Activated B cell treated with CpG ODN at 0.5 μM for 24 hours (primary cell): ENCODE measurements at regions not wholly inside any gene's neighbourhood (a gene's known extent, or its start where the extent isn't known, plus 50 kb on each side); places are given as distances from the start of the nearest gene placed in this dataset.

Experiments
- ATAC-seq: fragments of 200-7000 bp; cut with Tn5 transposase; one replicate; pipeline ENCODE4 v1.10.0; 2021; ENCODE audit warnings: low read depth, mild to moderate bottlenecking, moderate library complexity
- CTCF ChIA-PET: fragments of 350-600 bp; sonication (Branson Sonifier 250); formaldehyde crosslinking; loops from one replicate; lab custom pipeline; 2021; ENCODE audit warnings: antibody characterized with exemption; lab: Charles Lee
- POLR2A ChIA-PET: fragments of 350-600 bp; sonication (Branson Sonifier 250); formaldehyde crosslinking; loops from one replicate; lab custom pipeline; 2021; ENCODE audit warnings: antibody characterized with exemption; lab: Charles Lee
- DNase-seq: peaks from one replicate; pipeline ENCODE4 v3.0.0; 2022
- H3K27ac Mint-ChIP-seq: one replicate; pipeline ENCODE4 v1.8.0; 2020; ENCODE audit warnings: mixed read lengths
- H3K27me3 Mint-ChIP-seq: one replicate; pipeline ENCODE4 v1.8.0; 2021; ENCODE audit warnings: mixed read lengths
- H3K36me3 Mint-ChIP-seq: one replicate; pipeline ENCODE4 v1.8.0; 2021; ENCODE audit warnings: low read depth, mixed read lengths
- H3K4me1 Mint-ChIP-seq: one replicate; pipeline ENCODE4 v1.8.0; 2021; ENCODE audit warnings: mixed read lengths
- H3K4me3 Mint-ChIP-seq: one replicate; pipeline ENCODE4 v1.8.0; 2020; ENCODE audit warnings: mild to moderate bottlenecking, mixed read lengths
- H3K9me3 Mint-ChIP-seq: one replicate; pipeline ENCODE4 v1.8.0; 2020; ENCODE audit warnings: mixed read lengths
- CTCF ChIP-seq: fragments of 200-600 bp; IDR thresholded peaks from one replicate; pipeline ENCODE4 v1.8.0; 2022; ENCODE audit warnings: antibody characterized with exemption, mild to moderate bottlenecking
- intact Hi-C: fragments of 100-400 bp; cut with micrococcal nuclease; formaldehyde crosslinking; loops from one replicate; pipeline ENCODE4 v1.15.1; 2024

GRCh38 chr2:15038366-15039364 lies 406.1 kb downstream of the LRATD1 start:
- Mint-ChIP-seq H3K4me3 (no peak overlapping the region), H3K36me3 (no peaks in the 10 kb centered on the region), H3K9me3 (no peaks in the 10 kb centered on the region), H3K27ac (no peak overlapping the region), H3K27me3 (peaks cover 2% of the 10 kb centered on the region), H3K4me1 (no peaks in the 10 kb centered on the region)
- TF ChIP-seq CTCF = no peak
- intact Hi-C loops = no loop called here
- DNase-seq (no peak), ATAC-seq (no peak)
- CTCF ChIA-PET = no interaction called here
- POLR2A ChIA-PET = no interaction called here

DNA sequence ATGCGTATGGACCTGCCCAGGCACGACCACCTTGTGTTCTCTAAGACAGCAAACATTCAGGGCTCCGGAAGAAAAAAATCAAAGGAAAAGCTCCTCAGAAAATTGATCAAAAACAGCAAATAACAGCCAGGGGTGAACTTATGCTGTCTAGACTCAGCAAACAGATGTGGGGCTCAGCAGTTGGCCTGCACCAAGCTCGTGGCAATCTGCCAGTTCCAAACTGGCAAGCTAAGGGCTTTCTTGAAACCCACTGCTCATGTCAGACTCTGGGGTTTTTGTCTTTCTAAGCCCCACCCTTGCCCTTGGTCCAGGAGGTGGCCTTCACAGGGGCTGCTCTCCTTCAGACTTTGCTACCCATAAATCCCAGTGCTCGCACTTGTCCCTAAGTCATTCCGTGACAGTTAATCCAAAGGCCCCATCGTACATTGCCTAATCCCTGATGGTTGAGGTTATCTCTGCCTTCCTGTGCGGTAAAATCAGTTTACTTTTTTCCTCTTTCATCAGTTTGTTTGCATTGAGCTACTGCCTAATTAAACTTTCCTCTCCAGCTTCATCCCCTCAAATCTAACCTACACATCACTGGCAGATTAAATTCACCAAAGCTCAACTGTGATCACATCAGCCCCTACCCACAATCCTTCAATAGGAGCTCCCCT lies 408.0 kb downstream of the LRATD1 start:
- Mint-ChIP-seq H3K4me3 (no peak overlapping the region), H3K27ac (no peak overlapping the region), H3K27me3 (peaks cover 5% of the 10 kb centered on the region), H3K36me3 (no peaks in the 10 kb centered on the region), H3K4me1 (no peaks in the 10 kb centered on the region), H3K9me3 (no peaks in the 10 kb centered on the region)
- no peak for DNase-seq
- POLR2A ChIA-PET = no interaction called here
- no peak for TF ChIP-seq CTCF
- intact Hi-C loops = no loop called here
- ATAC-seq = no peak
- CTCF ChIA-PET = no interaction called here

- CTCF ChIA-PET = no interaction called here
- intact Hi-C loops = no loop called here
- peaks cover 5% of the 10 kb centered on the region for H3K27me3 Mint-ChIP-seq
- DNase-seq (no peak), ATAC-seq (no peak)
- H3K4me1 Mint-ChIP-seq = no peaks in the 10 kb centered on the region
- H3K9me3 Mint-ChIP-seq = no peaks in the 10 kb centered on the region
- H3K36me3 Mint-ChIP-seq = no peaks in the 10 kb centered on the region
- H3K27ac Mint-ChIP-seq = no peak overlapping the region
- TF ChIP-seq CTCF = no peak
- H3K4me3 Mint-ChIP-seq = no peak overlapping the region
- POLR2A ChIA-PET = no interaction called here
These were observed 408.9 kb downstream of the LRATD1 start for GRCh38 chr2:15041429-15041837.

DNA sequence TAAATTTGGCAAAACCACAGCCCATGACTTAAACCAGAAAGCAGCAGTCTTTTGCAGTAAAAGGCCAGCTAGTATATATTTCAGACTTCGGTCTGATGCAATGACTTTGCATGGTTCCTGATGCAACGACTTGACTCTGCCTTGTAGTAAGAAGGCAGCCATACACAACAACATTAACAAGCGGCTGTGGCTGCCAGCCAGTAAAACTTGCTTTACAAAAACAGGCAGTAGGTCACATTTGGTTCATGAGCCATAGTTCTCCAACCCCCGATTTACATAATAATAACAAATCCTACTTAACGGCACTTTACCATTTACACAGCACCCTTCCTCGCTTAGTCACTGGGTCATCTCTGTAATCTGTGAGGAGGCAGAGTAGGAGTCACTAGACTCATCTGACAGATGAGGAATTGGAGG lies 410.3 kb downstream of the LRATD1 start:
- Mint-ChIP-seq H3K4me3 (no peak overlapping the region), H3K36me3 (no peaks in the 10 kb centered on the region), H3K27ac (no peak overlapping the region), H3K9me3 (no peaks in the 10 kb centered on the region), H3K27me3 (peaks cover 5% of the 10 kb centered on the region), H3K4me1 (no peaks in the 10 kb centered on the region)
- intact Hi-C loops = no loop called here
- DNase-seq = no peak
- TF ChIP-seq CTCF = no peak
- no peak for ATAC-seq
- CTCF ChIA-PET = no interaction called here
- POLR2A ChIA-PET = no interaction called here

- ChIA-PET POLR2A (no interaction called here), CTCF (no interaction called here)
- Mint-ChIP-seq H3K27me3 (peaks cover 5% of the 10 kb centered on the region), H3K36me3 (no peaks in the 10 kb centered on the region), H3K27ac (no peak overlapping the region), H3K4me1 (no peaks in the 10 kb centered on the region), H3K9me3 (no peaks in the 10 kb centered on the region), H3K4me3 (no peak overlapping the region)
- ATAC-seq (no peak), DNase-seq (no peak)
- intact Hi-C loops = no loop called here
- TF ChIP-seq CTCF = no peak
These were observed 411.0 kb downstream of the LRATD1 start for GRCh38 chr2:15043336-15044058.
